Uterus (tissue), 2 donors: ENCODE measurements at regions not wholly inside any gene's neighbourhood (a gene's known extent, or its start where the extent isn't known, plus 50 kb on each side); places are given as distances from the start of the nearest gene placed in this dataset.

Experiments
- CTCF ChIP-seq, 4 experiments: fragments of 200-600 bp in 2 of 4; fragments of 450-650 bp in 2 of 4; sonication (generic) in 2 of 4; IDR thresholded peaks; one replicate each; pipeline ENCODE4 v1.5.1; 2016 to 2019; ENCODE audit warnings: antibody characterized with exemption in 4 of 4, mild to moderate bottlenecking in 2 of 4, moderate library complexity in 1 of 4
- POLR2A ChIP-seq, 2 donors: fragments of 450-650 bp; IDR thresholded peaks; one replicate each; pipeline ENCODE4 v1.6.1; 2016; ENCODE audit warnings: antibody characterized with exemption in 2 of 2, mild to moderate bottlenecking in 1 of 2, moderate library complexity in 1 of 2

GRCh38 chr16:86061721-86062120, 162.8 kb downstream of the IRF8 start:
- no peak for TF ChIP-seq POLR2A (IDR thresholded peaks at IDR 0.05)
- no peak for TF ChIP-seq CTCF (IDR thresholded peaks at IDR 0.05)
